HG03280 (cell line): ENCODE measurements at regions not wholly inside any gene's neighbourhood (a gene's known extent, or its start where the extent isn't known, plus 50 kb on each side); places are given as distances from the start of the nearest gene placed in this dataset.
A peak's percentile ranks its signal among the peaks of the same experiment; 100 is the strongest.

Source experiments
- ATAC-seq: cut with Tn5 transposase; IDR thresholded peaks from one replicate; pipeline ENCODE4 v1.9.1; 2021; ENCODE audit warnings: mild to moderate bottlenecking, moderate library complexity; ENCODE audit not compliant: unreplicated experiment

DNA sequence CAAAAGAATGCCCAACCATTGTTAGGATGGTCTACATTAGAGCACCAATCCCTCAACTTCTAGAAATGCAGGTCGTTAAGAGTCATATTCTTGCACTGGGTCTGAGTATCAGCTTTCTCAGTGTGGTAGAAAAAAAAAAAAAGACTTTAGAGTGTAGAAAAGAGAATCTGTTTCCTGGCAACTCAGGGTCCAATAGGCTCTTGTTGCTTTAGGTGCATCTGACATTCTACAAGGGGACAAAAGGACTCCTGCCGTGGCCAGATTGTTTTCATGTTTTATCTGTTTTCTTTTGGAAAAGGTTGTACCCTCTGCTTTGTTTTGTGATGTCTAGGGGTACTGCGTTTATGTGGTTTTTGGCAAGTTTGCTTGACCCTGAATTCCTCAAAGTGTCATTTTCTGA, 105.4 kb upstream of the KCNK2 start:
- ATAC-seq: no peak

DNA sequence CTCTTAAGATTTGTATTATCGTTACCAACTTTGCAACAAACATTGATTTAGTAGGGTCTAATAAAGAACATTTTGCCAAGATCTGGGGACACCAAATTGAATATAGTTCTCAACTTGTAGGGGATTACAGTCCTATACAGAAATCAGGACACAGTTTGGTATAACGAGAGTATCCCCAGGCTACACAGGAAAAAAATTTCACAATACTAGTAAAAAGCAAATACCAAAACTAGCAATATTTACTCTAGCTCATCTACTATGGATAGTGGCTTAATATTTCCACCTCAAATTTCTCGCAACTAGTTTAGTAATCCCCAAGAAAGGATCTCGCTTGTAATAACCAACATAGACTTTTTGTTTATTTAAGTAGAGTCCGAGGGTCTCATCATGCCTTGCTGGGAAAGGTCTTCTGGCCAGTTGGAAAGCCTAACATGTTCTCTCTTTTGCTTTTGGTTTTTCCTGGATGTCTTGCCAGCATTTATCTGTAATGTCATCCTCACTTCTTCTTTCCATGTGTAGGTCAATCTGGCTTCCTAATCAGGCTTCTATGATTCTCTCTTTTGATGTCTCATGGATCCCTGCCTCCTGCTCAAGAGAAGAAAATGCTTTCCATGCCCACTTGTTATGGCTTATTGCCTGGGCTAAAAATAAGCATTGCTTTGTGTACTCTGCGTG, 104.7 kb upstream of the KCNK2 start:
- no peak for ATAC-seq

DNA sequence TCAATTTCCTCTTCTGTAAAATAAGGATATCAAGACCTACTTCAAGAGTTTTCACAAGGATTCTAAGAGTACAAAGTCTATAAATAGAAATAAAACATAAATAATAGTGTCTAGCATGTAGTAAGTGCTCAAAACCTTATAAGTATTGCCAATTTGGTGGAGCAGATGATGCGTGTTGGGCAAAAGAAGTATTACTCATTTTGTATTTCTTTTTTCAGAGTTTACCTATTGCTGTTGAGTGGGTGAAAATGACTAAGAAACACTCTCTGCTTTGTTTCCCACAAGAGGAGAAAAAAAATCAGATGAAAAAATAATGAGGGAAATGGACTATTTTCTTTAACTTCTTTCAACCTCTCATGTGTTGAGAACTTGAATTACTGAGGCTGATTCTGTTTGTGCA, 103.3 kb upstream of the KCNK2 start:
- ATAC-seq: no peak

DNA sequence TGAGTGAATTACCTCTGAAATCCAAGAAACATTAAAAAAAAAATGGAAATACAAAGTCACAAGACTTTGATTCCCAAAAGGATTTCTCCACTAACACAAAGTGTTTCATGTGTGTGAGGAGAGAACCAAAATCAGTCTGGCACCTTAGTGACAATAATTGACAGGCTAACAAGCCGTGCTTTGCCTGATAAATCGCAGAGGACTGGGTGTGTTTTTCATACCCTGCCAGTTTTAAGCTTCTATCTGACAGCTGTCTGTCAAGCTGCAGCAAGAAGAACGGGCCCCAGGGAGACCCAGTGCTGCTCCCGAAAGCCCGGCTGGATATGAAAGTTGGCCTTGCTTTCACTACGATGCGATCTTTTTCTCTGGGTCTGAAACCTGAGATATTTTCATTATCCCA, 101.6 kb upstream of the KCNK2 start:
- no peak for ATAC-seq

DNA sequence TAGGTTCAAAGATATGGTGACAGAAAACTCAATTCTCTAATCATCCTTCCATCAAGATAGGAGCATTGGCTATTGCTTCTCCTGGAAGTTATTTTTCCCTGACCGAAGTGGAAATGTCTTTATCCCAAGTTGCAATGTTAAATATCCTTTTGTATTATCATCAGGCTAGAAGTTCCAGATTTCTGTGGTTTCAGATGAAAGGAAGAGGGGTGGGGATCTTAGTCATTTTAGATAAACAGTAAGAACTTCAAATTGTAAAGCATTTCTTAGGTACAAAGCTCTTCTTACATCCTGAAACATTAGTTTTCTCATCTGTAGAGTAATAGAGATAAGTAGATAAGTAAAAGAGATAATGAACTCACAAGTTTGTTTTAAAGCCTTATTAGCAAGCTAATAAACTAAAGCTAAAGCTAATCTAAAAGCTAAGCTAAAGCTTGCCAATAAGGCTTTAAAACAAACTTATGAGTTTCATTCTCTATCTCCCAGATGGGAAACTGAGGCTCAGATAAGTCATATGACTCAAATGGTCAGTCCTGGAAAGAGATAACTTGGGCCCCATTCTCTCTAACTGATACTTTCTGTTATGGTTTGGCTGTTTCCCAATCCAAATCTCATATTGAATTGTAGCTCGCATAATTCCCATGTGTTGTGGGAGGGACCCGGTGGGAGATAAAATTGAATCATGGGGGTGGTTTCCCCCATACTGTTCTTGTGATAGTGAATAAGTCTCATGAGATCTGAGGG, 99.2 kb upstream of the KCNK2 start:
- ATAC-seq: no peak

DNA sequence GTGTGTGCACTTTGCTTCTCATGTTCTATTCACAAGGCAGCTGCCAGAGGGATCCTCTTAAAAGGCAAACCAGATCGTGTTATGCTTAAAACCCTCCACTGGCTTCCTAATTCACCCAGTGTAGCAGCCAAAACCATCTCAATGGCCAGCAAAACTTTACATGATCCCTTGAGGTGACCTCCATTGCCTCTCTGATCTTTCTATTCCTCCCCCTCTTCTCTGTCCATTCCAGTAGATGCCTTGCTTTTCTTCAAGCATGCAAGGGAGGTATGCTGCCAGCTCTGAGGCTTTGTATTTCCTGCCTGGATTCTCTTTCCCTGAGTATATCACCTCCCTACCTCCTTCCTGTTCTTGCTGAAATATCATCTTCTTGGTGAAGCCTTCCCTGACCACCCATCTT, 93.2 kb upstream of the KCNK2 start:
- ATAC-seq: no peak

DNA sequence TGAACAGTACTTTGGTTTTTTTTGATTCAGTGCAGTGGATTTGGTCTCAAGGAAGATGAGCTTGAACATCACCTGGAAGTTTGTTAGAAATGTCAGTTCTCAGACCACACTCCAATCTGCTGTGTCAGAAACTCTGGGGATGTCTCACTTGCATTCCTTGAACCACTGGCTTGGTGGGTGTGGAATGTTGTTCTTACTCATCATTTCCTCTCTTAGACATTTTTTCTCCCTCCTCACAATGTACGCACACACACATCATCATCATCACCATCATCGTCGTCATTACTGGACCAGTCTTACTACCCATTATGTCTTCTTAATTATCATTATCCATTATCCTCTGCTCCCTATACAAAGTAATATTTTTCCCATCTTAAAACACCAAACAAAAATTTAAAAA, 91.9 kb upstream of the KCNK2 start:
- ATAC-seq: no peak

DNA sequence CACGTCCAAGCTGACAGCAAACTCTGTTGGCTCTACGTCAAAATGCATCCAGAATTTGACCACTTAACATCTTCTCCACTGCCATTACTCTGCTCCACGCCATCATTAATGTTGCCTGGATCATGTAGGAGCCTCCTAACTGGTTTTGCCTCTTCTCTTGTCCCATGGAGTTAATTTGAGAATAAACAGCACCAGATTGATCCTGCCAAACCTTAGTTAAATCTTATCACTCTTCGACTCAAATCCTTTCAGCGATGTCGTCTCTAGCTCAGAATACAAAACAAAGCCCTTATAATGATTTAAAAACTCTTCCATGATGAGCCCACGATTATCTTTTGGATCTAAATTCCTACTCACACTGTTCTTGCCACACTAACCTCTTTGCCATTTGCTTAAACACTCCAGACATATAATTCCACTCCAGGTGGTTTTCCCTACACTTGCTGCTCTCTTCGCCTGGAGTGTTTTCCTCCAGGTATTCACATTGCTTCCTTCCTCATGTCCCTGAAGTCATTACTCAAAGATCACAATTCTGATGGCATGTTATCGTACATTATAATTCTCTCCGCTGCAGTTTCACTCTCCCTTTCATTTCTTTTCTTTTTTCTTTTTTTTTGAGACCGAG, 90.7 kb upstream of the KCNK2 start:
- ATAC-seq: no peak

DNA sequence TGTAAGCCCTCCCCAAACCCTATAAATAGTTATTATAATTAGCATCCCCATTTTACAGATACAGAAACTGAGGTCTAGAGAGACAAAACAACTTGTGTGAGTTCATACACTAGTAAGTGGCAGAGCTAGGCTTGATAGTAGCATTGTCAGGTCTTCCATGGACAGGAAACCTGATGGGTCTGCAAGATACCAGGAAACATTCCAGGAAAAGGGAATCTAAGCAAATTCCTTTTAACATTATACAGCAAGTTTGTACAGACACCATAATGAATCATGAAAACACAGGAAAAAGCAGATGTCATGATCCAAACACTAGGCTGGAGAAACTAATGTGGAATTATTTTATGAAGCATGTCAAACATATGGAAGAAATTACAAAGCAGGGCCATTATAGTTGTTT, 89.1 kb upstream of the KCNK2 start:
- ATAC-seq: no peak

DNA sequence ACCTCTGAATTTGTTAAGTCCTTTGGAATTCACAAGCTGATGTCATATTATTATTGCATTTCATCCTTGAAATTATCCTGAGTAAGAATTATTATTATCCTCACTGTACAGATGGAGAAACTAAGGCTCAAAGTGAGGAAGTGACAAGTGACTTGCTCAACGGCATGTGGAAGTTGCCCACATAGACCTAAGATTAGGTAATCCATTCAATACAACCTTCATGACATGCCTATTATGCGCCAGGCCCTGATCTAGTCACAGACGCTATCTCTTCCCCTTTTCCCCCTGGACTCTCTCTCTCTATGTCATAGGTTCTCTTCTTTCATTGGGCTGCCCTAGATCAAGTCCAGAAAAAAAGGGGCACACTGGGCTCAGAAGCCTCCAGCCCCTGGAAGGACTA, 84.9 kb upstream of the KCNK2 start:
- no peak for ATAC-seq

DNA sequence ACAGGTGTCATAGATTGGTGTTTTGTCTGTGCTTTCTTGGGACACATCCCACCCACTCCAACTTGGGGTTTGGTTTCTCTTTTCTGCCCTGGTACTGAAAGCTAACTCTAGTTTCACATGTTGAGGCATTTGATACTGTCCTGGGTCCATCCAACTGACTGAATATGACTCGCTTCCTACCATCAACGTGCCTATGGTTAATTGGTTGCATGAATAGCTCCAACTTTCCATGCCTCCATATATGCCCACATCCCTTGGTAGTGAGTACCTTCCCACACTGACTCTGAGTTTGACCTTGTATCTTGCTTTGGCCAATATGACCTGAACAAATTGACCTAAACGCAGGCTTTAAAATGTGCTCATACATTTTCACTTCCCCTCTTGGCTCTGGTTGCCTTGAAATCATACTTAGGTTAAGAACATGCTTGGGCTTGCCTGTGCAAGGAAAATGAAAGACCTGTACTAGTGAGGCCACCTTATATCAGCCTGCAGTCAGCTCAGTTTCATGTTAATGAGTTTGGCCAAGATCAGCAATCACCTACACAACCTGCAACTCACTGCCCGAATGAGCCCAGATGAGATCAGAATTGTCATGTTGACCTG, 81.0 kb upstream of the KCNK2 start:
- peak; percentile 84 for ATAC-seq

DNA sequence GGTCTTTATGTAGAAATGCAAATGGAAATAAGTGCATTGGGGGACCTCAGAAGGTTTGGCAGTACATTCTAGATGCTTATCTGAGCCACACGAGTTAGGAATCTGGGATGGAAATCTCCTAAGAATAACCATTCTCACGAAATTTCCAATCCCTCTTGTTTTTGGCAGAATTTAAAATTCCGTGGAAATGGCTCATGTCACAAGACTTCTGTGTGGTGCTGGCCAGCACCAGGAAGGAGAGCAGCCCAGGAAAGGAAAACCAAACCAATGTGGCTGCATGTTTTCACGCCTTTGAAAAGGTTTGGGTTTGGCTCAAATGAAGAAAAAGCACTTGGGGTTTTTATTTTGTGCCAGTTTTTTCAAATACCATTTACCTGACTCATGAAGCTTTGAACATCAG, 80.1 kb upstream of the KCNK2 start:
- no peak for ATAC-seq

DNA sequence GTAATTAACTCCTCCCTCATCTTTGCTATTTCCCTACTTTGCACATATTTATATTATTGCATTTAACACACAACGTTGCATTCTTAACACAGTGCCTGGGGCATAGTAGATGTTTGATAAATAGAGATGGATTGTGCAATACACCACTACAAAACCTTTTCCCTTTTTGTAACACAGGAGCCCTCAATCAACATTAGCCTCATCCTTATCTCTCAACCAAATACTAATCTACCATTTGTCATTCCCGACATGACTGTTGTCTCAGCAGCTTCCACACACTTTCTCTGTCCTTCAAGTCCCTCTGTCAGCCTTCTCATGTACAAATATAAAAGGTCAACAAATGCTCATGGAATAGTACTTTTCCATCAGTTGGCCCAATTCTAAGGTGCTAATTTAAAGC, 78.9 kb upstream of the KCNK2 start:
- ATAC-seq: no peak

DNA sequence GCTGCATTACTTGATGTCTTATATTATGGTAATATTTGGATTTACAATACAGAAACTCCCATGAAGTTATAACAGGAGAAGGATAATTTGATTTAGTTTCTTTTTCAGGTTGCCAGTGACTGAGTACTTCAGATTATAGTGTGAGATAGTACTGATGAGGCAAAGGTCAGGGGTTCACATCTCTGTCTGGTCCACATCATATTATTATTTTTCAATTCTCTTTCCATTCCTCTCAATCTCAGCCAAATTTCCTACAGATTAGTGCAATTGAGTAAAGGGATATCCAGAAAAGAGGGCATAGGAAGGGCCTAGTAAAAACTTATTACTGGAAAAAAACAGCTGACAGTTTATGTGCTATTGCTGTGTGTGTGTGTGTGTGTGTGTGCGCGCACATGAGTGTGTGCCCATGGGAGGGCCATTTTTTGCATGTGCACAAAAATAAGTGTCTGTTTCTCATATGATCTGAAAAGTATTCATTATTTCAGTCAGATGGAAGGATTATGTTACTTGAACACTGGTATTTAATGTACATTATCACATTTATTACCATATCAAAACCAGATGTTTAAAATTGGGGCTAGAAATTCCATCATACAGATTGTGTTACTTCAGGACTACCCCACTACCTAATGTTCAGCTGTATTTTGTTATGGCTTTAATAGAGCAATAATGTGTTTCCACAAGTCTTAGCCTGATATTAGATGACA, 78.3 kb upstream of the KCNK2 start:
- no peak for ATAC-seq

DNA sequence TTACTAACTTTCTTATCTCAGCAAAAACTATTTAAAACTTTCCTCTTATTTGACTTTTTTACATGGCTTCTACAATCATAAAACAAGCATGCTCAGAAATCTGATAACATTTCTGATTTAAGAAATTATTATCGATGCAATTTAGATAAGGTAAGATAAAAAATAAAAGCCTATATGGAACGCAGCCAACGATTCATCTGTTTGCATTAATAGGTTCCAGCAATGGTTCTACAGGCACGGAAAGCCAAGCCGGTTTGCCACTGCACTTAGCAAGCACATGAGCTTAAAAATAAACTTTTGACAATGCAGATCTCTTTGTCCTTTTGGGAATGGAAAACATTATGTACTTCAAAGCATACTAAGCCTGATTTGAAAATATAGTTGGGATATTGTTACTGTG, 77.5 kb upstream of the KCNK2 start:
- no peak for ATAC-seq

DNA sequence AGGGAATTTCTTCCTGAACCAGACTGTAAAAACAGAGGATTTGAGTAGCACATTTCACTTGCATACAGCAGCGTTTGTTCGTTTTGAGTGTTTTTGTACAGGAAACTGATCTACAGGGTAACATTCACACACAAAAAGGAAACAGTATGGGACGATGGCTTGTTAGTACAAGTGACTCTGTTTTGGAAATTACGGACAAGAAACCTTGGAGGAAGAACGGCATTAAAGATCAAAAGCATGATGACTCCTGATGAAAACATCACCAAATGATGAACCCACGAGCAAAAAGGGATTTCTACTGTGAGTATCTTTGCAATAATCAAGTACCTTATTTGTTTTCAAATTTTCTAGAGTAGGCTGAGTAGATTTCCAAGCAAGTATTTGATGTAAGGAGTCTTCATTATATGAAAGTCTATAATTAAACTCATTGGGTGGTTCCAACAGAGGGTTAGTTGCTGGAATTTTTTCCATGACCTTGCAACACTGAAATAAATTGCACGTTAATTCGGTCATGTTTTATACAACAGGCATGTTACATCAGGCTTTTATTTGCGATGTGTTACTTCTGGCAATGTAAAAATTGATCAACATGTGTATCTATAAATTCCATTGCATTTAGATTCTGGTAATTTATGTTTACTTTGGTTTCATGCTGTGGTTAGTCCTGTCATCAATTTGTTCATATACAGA, 76.7 kb upstream of the KCNK2 start:
- no peak for ATAC-seq

DNA sequence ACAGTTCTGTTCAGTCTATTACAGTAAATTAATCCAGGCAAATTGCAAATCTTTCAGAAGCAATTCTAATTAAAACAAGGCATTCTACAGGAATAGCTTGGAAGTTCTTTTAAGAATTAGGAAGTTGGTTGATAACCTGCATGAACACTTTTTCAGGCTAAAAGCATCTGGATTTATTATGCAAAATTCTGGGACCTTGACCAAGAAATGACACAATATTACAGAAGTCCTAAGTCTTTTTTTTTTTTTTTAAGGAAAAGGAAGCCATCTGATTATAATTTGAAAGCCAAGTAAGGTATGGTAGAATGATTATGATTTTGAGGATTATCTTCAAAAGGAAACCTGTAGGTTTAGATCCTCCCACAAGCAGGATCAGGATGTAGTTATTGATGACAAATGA, 74.7 kb upstream of the KCNK2 start:
- ATAC-seq: no peak

DNA sequence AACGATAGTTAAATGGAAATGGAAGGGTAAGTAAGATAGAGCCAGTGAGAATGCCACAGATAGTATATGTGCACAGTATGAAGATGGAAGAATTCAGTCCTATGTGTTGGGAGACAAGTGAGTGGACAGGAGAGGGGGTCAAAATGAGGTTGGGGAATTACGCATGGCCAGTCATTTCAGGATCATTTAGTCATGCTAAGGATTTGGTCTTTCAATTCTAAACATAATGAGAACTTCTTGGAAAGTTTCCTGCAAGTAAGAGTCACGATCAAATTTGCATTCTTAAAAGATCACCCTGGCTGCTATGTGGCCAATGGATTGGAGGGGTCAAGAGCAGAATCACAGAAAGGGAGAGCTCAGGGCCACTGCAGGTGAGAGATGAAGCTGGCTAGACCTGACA, 64.0 kb upstream of the KCNK2 start:
- ATAC-seq: no peak

DNA sequence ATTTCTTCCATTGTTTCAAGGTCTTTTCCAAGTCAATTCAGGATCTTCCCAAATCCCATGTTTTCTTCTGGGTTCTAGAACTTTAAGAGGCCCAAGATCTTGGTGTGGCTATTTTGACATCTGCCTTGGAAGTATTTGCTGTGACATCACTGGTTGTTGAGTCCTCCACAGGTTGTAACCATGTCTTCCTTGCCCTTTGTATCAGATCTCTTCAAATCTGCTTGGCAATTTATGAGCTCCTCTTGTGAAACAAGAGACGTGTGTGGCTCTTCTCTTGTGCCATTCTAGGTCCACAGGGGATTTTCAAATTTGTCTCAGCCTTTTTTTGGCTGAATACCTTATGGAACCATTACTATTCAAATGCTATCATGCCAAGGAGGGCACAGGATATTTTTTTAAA, 60.3 kb upstream of the KCNK2 start:
- ATAC-seq: no peak

DNA sequence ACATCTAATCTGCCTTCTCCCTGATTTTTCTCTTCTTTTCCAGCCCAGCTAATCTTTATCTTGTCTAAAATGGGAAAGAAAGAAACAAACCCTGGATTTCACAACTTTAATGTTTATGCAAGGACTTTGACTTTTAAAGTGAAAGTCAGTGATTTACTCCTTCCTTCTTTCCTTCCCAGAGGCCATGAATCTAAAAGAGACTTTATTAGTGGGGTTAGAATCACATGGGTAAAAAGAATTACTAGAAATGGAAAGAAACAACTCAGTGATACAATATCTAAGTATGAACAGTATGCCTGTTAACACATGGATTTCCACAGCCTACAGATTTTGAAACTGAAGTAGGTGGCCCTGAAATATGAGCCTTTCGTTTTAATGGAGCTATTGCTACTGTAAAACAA, 59.8 kb upstream of the KCNK2 start:
- no peak for ATAC-seq
